Neural progenitor cell (in vitro differentiated cells): ENCODE measurements at regions not wholly inside any gene's neighbourhood (a gene's known extent, or its start where the extent isn't known, plus 50 kb on each side); places are given as distances from the start of the nearest gene placed in this dataset.

Source experiments
- DNase-seq: peaks from one replicate; pipeline ENCODE4 v3.0.0-alpha.2; 2016; ENCODE audit warnings: low spot score
- H2AFZ ChIP-seq: fragments of 200-600 bp; sonication (generic); replicated peaks from 2 replicates; pipeline ENCODE4 v1.6.1; 2016; ENCODE audit warnings: antibody characterized with exemption
- H3F3A ChIP-seq: fragments of 200-600 bp; sonication (generic); 2 replicates; pipeline ENCODE4 v1.6.1; 2016; ENCODE audit warnings: antibody characterized with exemption, low read depth
- H3K27ac ChIP-seq: fragments of 200-600 bp; sonication (generic); 2 replicates; pipeline ENCODE4 v1.5.1; 2016; ENCODE audit warnings: mild to moderate bottlenecking
- H3K27me3 ChIP-seq: fragments of 200-600 bp; sonication (generic); 2 replicates; pipeline ENCODE4 v1.6.1; 2016; ENCODE audit warnings: mild to moderate bottlenecking, moderate library complexity
- H3K36me3 ChIP-seq: fragments of 200-600 bp; sonication (generic); 2 replicates; pipeline ENCODE4 v1.5.1; 2016
- H3K4me1 ChIP-seq: fragments of 200-600 bp; sonication (generic); 2 replicates; pipeline ENCODE4 v1.6.1; 2016; ENCODE audit warnings: mixed run types
- H3K4me2 ChIP-seq: fragments of 200-600 bp; sonication (generic); 2 replicates; pipeline ENCODE4 v1.6.1; 2016
- H3K4me3 ChIP-seq: fragments of 200-600 bp; sonication (generic); 2 replicates; pipeline ENCODE4 v1.5.1; 2016
- H3K79me2 ChIP-seq: fragments of 200-600 bp; sonication (generic); 2 replicates; pipeline ENCODE4 v1.6.1; 2016; ENCODE audit warnings: low read depth
- H3K9ac ChIP-seq: fragments of 200-600 bp; sonication (generic); 2 replicates; pipeline ENCODE4 v1.6.1; 2016
- H3K9me3 ChIP-seq: fragments of 200-600 bp; sonication (generic); 2 replicates; pipeline ENCODE4 v1.5.1; 2016; ENCODE audit warnings: low read depth
- H4K20me1 ChIP-seq: fragments of 200-600 bp; sonication (generic); 2 replicates; pipeline ENCODE4 v1.6.1; 2016; ENCODE audit warnings: low read depth
- H3K27ac Mint-ChIP-seq: 3 replicates; pipeline ENCODE4 v1.8.0; 2021; ENCODE audit warnings: mixed read lengths
- H3K27me3 Mint-ChIP-seq: 2 replicates; pipeline ENCODE4 v1.8.0; 2022; ENCODE audit warnings: low read depth, mild to moderate bottlenecking, inconsistent platforms, moderate library complexity, mixed read lengths; ENCODE audit not compliant: insufficient read depth
- H3K36me3 Mint-ChIP-seq: 3 replicates; pipeline ENCODE4 v1.8.0; 2021; ENCODE audit warnings: mixed read lengths
- H3K4me1 Mint-ChIP-seq: 3 replicates; pipeline ENCODE4 v1.8.0; 2021; ENCODE audit warnings: mixed read lengths
- H3K4me3 Mint-ChIP-seq: 3 replicates; pipeline ENCODE4 v1.8.0; 2021; ENCODE audit warnings: mild to moderate bottlenecking, moderate library complexity, mixed read lengths
- H3K9me3 Mint-ChIP-seq: 3 replicates; pipeline ENCODE4 v1.8.0; 2020; ENCODE audit warnings: mixed read lengths
- EZH2 ChIP-seq: fragments of 200-600 bp; sonication (generic); IDR thresholded peaks from 2 replicates; pipeline ENCODE4 v1.6.1; 2017; ENCODE audit warnings: antibody characterized with exemption, mild to moderate bottlenecking, moderate library complexity
- EZH2phosphoT487 ChIP-seq: fragments of 200-600 bp; sonication (generic); IDR thresholded peaks from 2 replicates; pipeline ENCODE4 v1.6.1; 2017; ENCODE audit warnings: antibody characterized with exemption
- TF ChIP-seq, protein P1 (sequence below): fragments of 200-600 bp; sonication (generic); IDR thresholded peaks from 2 replicates; pipeline ENCODE4 v1.5.1; 2017; ENCODE audit warnings: antibody characterized with exemption, mild to moderate bottlenecking

- DNase-seq, result no peak
- Histone ChIP-seq H2AFZ (no peak overlapping the region), H3K79me2 (no peaks in the 10 kb centered on the region), H3K9me3 (no peaks in the 10 kb centered on the region), H3K27ac (no peak overlapping the region), H3K4me1 (no peaks in the 10 kb centered on the region), H4K20me1 (no peaks in the 10 kb centered on the region), H3K4me2 (no peak overlapping the region), H3K27me3 (no peaks in the 10 kb centered on the region), H3F3A (no peaks in the 10 kb centered on the region), H3K9ac (no peak overlapping the region), H3K36me3 (no peaks in the 10 kb centered on the region), H3K4me3 (no peak overlapping the region)
- TF ChIP-seq, protein P1, sequence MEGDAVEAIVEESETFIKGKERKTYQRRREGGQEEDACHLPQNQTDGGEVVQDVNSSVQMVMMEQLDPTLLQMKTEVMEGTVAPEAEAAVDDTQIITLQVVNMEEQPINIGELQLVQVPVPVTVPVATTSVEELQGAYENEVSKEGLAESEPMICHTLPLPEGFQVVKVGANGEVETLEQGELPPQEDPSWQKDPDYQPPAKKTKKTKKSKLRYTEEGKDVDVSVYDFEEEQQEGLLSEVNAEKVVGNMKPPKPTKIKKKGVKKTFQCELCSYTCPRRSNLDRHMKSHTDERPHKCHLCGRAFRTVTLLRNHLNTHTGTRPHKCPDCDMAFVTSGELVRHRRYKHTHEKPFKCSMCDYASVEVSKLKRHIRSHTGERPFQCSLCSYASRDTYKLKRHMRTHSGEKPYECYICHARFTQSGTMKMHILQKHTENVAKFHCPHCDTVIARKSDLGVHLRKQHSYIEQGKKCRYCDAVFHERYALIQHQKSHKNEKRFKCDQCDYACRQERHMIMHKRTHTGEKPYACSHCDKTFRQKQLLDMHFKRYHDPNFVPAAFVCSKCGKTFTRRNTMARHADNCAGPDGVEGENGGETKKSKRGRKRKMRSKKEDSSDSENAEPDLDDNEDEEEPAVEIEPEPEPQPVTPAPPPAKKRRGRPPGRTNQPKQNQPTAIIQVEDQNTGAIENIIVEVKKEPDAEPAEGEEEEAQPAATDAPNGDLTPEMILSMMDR, result no peak
- TF ChIP-seq EZH2 (no peak), EZH2phosphoT487 (no peak)
- no peaks in the 10 kb centered on the region for H3K4me1 Mint-ChIP-seq
- H3K9me3 Mint-ChIP-seq, result no peaks in the 10 kb centered on the region
- H3K36me3 Mint-ChIP-seq, result no peaks in the 10 kb centered on the region
- no peak overlapping the region for H3K4me3 Mint-ChIP-seq
- H3K27ac Mint-ChIP-seq, result no peak overlapping the region
- H3K27me3 Mint-ChIP-seq, result peaks cover 2% of the 10 kb centered on the region
Measured at GRCh38 chr2:145739681-145740080, 1219.8 kb upstream of the ZEB2 start.

- Mint-ChIP-seq H3K9me3 (no peaks in the 10 kb centered on the region), H3K27me3 (peaks cover 2% of the 10 kb centered on the region), H3K4me3 (no peak overlapping the region), H3K27ac (no peak overlapping the region), H3K4me1 (no peaks in the 10 kb centered on the region), H3K36me3 (no peaks in the 10 kb centered on the region)
- no peaks in the 10 kb centered on the region for H3F3A ChIP-seq
- no peak overlapping the region for H2AFZ ChIP-seq
- no peak overlapping the region for H3K4me2 ChIP-seq
- no peak overlapping the region for H3K9ac ChIP-seq
- H3K79me2 ChIP-seq, result no peaks in the 10 kb centered on the region
- H4K20me1 ChIP-seq, result no peaks in the 10 kb centered on the region
- H3K9me3 ChIP-seq, result no peaks in the 10 kb centered on the region
- H3K36me3 ChIP-seq, result no peaks in the 10 kb centered on the region
- H3K4me3 ChIP-seq, result no peak overlapping the region
- no peaks in the 10 kb centered on the region for H3K27me3 ChIP-seq
- H3K4me1 ChIP-seq, result no peaks in the 10 kb centered on the region
- no peak for DNase-seq
- TF ChIP-seq, protein P1, result no peak
- TF ChIP-seq EZH2 (no peak), EZH2phosphoT487 (no peak)
- H3K27ac ChIP-seq, result no peak overlapping the region
Measured at GRCh38 chr2:145736871-145737270, 1217.0 kb upstream of the ZEB2 start.

DNA sequence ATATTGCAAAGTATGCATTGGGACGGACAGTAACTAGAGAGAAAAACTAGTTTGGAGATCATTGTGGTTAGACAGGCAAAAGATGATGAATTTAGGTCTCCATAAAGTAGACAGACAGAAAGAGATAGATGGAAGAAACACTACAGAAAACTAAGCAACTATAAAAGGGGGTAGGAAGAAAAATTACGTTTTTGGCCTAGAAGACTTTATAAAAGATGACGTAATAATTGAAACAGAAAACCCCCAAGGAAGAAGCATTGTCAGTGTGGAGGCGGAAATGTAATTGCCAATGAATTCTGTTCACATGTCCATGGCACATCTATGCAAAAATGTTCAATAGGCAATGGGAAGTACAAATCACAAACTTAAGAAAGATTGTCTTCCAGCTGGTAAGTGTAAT lies 1211.5 kb upstream of the ZEB2 start:
- Histone ChIP-seq H3K27me3 (no peaks in the 10 kb centered on the region), H3F3A (no peaks in the 10 kb centered on the region), H3K9me3 (no peaks in the 10 kb centered on the region), H3K27ac (no peak overlapping the region), H3K4me1 (no peaks in the 10 kb centered on the region), H2AFZ (no peak overlapping the region), H3K4me2 (no peak overlapping the region), H3K9ac (no peak overlapping the region), H3K4me3 (no peak overlapping the region), H3K36me3 (no peaks in the 10 kb centered on the region), H3K79me2 (no peaks in the 10 kb centered on the region), H4K20me1 (no peaks in the 10 kb centered on the region)
- Mint-ChIP-seq H3K9me3 (no peaks in the 10 kb centered on the region), H3K4me1 (no peaks in the 10 kb centered on the region), H3K36me3 (no peaks in the 10 kb centered on the region), H3K27ac (no peak overlapping the region), H3K27me3 (no peaks in the 10 kb centered on the region), H3K4me3 (no peak overlapping the region)
- no peak for DNase-seq
- TF ChIP-seq EZH2 (no peak), EZH2phosphoT487 (no peak)
- TF ChIP-seq, protein P1, result no peak
